Erythroblast (primary cell): ENCODE measurements at regions not wholly inside any gene's neighbourhood (a gene's known extent, or its start where the extent isn't known, plus 50 kb on each side); places are given as distances from the start of the nearest gene placed in this dataset.

Source experiments
- GATA1 ChIP-seq: IDR thresholded peaks from 2 replicates; pipeline ENCODE4 v1.6.1; 2011; ENCODE audit warnings: low read depth, mild to moderate bottlenecking, control low read depth, low read length, moderate library complexity
- POLR2A ChIP-seq: IDR thresholded peaks from 2 replicates; pipeline ENCODE4 v1.6.1; 2011; ENCODE audit warnings: mild to moderate bottlenecking, low read length

- TF ChIP-seq POLR2A, result no peak
- TF ChIP-seq GATA1, result no peak
Measured at GRCh38 chr16:79848719-79849118, 248.2 kb upstream of the MAF start.
